ENCODE measurements at regions not wholly inside any gene's neighbourhood (a gene's known extent, or its start where the extent isn't known, plus 50 kb on each side); places are given as distances from the start of the nearest gene placed in this dataset.
"Not testable (repeated sequence)": the region's sequence is repeated elsewhere in the genome, so short reads cannot be mapped to it uniquely, and the experiment has no call there.

DNA sequence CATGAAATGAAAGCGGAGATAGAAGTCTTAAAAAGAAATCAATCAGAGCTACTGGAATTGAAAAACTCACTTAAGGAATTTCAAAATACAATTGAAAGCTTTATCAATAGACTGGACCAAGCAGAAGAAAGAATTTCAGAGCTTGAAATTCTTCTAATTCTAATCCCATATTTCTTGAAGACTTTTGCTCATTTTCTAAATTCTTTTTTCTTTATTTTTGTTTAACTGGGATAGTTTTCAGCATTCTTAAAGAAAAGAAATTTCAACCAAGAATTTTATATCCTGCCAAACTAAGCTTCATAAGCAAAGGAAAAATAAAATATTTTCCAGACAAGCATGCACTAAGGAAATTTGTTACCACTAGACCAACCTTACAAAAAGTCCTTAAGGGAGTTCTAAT lies 80.2 kb upstream of the BMAL1 start:
- TF ChIP-seq, protein P1, sequence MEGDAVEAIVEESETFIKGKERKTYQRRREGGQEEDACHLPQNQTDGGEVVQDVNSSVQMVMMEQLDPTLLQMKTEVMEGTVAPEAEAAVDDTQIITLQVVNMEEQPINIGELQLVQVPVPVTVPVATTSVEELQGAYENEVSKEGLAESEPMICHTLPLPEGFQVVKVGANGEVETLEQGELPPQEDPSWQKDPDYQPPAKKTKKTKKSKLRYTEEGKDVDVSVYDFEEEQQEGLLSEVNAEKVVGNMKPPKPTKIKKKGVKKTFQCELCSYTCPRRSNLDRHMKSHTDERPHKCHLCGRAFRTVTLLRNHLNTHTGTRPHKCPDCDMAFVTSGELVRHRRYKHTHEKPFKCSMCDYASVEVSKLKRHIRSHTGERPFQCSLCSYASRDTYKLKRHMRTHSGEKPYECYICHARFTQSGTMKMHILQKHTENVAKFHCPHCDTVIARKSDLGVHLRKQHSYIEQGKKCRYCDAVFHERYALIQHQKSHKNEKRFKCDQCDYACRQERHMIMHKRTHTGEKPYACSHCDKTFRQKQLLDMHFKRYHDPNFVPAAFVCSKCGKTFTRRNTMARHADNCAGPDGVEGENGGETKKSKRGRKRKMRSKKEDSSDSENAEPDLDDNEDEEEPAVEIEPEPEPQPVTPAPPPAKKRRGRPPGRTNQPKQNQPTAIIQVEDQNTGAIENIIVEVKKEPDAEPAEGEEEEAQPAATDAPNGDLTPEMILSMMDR (conservative IDR thresholded peaks at IDR 0.05) = not testable (repeated sequence)
- not testable (repeated sequence) for TF ChIP-seq ZFX (IDR thresholded peaks at IDR 0.05)
